Thyroid gland (tissue), 4 donors: ENCODE measurements at regions not wholly inside any gene's neighbourhood (a gene's known extent, or its start where the extent isn't known, plus 50 kb on each side); places are given as distances from the start of the nearest gene placed in this dataset.
"Not testable (repeated sequence)": the region's sequence is repeated elsewhere in the genome, so short reads cannot be mapped to it uniquely, and the experiment has no call there.

Experiments used
- DNase-seq, 2 donors: peaks; one replicate each; pipeline ENCODE4 v3.0.0-alpha.2; 2019
- H3K27ac ChIP-seq, 3 donors: fragments of 200-600 bp; sonication (generic); 1 replicate in 2 of 3; 2 replicates in 1 of 3; pipeline ENCODE4 v1.5.1; 2016 to 2019; ENCODE audit warnings: mild to moderate bottlenecking in 1 of 3, moderate library complexity in 1 of 3
- H3K27me3 ChIP-seq: fragments of 200-600 bp; sonication (generic); one replicate; pipeline ENCODE4 v1.5.1; 2019
- H3K36me3 ChIP-seq, 2 donors: fragments of 200-600 bp; sonication (generic); one replicate each; pipeline ENCODE4 v1.5.1; 2016 to 2019
- H3K4me1 ChIP-seq, 2 donors: fragments of 200-600 bp; sonication (generic); one replicate each; pipeline ENCODE4 v1.5.1; 2017 to 2019
- H3K4me3 ChIP-seq, 3 donors: fragments of 200-600 bp; sonication (generic); replicated peaks in 1 of 3; 1 replicate in 2 of 3; 2 replicates in 1 of 3; pipeline ENCODE4 v1.5.1; 2016; ENCODE audit warnings: mild to moderate bottlenecking in 1 of 3
- H3K9me3 ChIP-seq: fragments of 200-600 bp; sonication (generic); one replicate; pipeline ENCODE4 v1.5.1; 2017
- POLR2A ChIP-seq, 2 donors: fragments of 450-650 bp; IDR thresholded peaks; one replicate each; pipeline ENCODE4 v1.6.1; 2017; ENCODE audit warnings: antibody characterized with exemption in 2 of 2, mild to moderate bottlenecking in 2 of 2, moderate library complexity in 1 of 2
- WGBS, 2 donors: methylation state at CpG; one replicate each; pipeline ENCODE4 v1.1.5; 2017; 5-methylcytosine and 5-hydroxymethylcytosine counted together
- intact Hi-C: fragments of 100-400 bp; cut with DNase I; formaldehyde crosslinking; loops from one replicate; pipeline ENCODE4 v1.15.1; 2023
- TF ChIP-seq, protein P1 (sequence below), 6 experiments: fragments of 200-600 bp in 3 of 6; fragments of 450-650 bp in 3 of 6; sonication (generic) in 3 of 6; IDR thresholded peaks; one replicate each; pipeline ENCODE4 v1.5.1; 2016 to 2019; ENCODE audit warnings: antibody characterized with exemption in 6 of 6, mild to moderate bottlenecking in 2 of 6, inconsistent platforms in 1 of 6, moderate library complexity in 1 of 6

DNA sequence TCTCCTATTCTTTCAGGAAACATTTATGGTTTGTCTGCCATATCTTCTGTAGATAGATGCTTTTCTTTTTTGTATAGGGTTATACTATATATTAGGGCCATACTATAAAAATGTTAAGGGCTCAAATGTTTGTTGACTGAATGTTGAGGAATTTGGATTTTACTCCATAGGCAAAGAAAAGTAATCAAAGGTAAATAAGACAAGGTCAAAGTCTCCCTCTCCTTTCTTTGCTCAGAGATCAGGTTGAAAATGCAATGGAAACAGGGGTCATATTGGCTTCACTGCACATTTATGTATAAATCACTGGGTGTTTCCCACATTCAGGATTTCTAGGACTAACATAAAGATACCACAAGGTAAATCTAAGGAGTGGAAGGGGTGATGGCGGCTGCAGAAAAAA is 291.4 kb upstream of the FZD8 start:
- no peaks in the 10 kb centered on the region for H3K4me1 ChIP-seq
- no peak for DNase-seq
- no peak overlapping the region for H3K27ac ChIP-seq
- no peaks in the 10 kb centered on the region for H3K27me3 ChIP-seq
- no peaks in the 10 kb centered on the region for H3K36me3 ChIP-seq
- intact Hi-C loops: no loop called here
- TF ChIP-seq, protein P1, sequence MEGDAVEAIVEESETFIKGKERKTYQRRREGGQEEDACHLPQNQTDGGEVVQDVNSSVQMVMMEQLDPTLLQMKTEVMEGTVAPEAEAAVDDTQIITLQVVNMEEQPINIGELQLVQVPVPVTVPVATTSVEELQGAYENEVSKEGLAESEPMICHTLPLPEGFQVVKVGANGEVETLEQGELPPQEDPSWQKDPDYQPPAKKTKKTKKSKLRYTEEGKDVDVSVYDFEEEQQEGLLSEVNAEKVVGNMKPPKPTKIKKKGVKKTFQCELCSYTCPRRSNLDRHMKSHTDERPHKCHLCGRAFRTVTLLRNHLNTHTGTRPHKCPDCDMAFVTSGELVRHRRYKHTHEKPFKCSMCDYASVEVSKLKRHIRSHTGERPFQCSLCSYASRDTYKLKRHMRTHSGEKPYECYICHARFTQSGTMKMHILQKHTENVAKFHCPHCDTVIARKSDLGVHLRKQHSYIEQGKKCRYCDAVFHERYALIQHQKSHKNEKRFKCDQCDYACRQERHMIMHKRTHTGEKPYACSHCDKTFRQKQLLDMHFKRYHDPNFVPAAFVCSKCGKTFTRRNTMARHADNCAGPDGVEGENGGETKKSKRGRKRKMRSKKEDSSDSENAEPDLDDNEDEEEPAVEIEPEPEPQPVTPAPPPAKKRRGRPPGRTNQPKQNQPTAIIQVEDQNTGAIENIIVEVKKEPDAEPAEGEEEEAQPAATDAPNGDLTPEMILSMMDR (IDR thresholded peaks at IDR 0.05): no peak
- no peak for TF ChIP-seq POLR2A (IDR thresholded peaks at IDR 0.05)
- WGBS, 2 donors: 85 to 88% methylated on average over 1 of the region's 1 CpG
- no peaks in the 10 kb centered on the region for H3K9me3 ChIP-seq
- H3K4me3 ChIP-seq: no peak overlapping the region

DNA sequence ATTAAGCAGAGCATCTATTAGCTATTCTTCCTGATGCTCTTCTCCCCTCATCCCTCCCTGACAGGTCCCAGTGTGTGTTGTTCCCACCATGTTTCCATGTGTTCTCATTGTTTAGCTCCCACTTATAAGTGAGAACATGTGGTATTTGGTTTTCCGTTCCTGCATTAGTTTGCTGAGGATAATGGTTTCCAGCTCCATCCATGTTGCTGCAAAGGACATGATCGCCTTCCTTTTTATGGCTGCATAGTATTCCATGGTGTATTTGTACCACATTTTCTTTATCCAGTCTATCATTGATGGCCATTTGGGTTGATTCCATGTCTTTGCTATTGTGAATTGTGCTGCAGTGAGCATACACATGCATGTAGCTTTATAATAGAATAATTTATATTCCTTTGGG is 287.9 kb upstream of the FZD8 start:
- H3K4me3 ChIP-seq, H3K27me3 ChIP-seq, H3K9me3 ChIP-seq, DNase-seq, intact Hi-C loops, H3K4me1 ChIP-seq, H3K27ac ChIP-seq, H3K36me3 ChIP-seq: not testable (repeated sequence)
- WGBS, 2 donors: 94 to 98% methylated on average over 2 of the region's 2 CpGs

DNA sequence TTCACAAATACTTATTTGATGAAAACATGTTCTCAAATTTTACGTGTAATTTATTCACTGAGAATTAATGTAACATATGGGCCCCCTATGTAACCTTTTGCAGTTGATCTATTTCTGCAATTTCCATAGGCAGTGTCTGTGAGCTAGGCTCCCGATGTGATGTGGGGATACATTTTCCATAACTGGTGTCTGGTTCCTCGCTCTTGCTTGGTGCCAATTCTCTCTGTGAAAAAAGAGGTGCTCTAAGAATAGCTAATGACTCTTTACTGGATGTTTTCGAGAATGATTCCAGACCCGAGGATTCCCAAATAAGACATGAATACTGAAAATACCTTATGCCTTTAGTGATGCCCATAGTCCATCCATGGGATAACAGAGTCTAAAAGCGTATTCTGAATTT is 286.7 kb upstream of the FZD8 start:
- Histone ChIP-seq H3K9me3 (no peaks in the 10 kb centered on the region), H3K4me1 (no peaks in the 10 kb centered on the region), H3K27ac (no peak overlapping the region), H3K4me3 (no peak overlapping the region), H3K27me3 (no peaks in the 10 kb centered on the region), H3K36me3 (no peaks in the 10 kb centered on the region)
- DNase-seq: no peak
- WGBS, 2 donors: 83 to 88% methylated on average over 6 of the region's 6 CpGs
- intact Hi-C loops: no loop called here
- TF ChIP-seq, protein P1 (IDR thresholded peaks at IDR 0.05): no peak
- no peak for TF ChIP-seq POLR2A (IDR thresholded peaks at IDR 0.05)

DNA sequence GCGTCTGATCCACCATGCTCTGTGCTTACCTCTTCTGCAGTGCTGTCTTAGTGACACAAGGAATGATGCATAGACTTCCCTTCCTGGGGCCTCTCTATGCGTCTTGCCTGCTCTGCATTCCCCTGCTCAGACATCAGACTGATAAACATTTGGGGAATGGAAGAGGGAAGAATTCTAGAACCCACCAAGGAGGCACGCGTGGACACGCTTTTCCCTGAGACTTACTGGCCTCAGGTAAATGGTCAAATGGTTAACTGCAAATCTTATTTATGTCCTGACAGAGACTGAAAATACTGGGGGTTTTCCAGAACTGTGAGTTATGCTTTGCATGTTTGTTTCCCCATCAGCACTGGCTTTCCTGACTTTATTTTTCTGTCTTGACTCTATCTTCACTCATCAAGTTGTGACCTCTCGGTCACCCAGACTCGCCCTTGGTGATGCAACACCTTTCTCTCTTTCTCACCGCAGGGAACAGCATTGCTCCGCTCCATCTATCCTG is 285.9 kb upstream of the FZD8 start:
- Histone ChIP-seq H3K27ac (no peak overlapping the region), H3K9me3 (no peaks in the 10 kb centered on the region), H3K27me3 (no peaks in the 10 kb centered on the region), H3K36me3 (no peaks in the 10 kb centered on the region), H3K4me3 (no peak overlapping the region), H3K4me1 (no peaks in the 10 kb centered on the region)
- WGBS, 2 donors: 97 to 98% methylated on average over 9 of the region's 9 CpGs
- intact Hi-C loops: no loop called here
- no peak for DNase-seq
- TF ChIP-seq, protein P1 (IDR thresholded peaks at IDR 0.05): no peak
- TF ChIP-seq POLR2A (IDR thresholded peaks at IDR 0.05): no peak

DNA sequence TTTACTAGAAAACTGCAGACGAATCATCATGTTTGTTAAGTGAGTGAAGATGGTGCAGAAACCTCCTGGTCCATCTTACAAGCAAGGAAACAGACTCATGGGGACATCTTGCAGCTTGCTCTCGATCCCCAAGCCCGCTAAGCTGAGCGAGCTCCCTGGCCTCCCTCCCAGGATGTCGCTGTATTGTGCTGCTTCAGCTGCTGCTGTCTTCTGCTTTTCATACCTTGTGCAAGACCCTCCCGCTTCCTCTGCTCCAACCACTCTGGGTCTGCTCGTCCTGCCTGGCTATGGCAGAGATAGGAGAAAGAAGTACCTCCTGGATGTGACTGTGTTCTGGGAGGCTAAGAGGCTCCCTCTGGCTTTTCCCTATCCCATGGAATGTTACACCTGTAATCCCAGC is 285.2 kb upstream of the FZD8 start:
- TF ChIP-seq POLR2A (IDR thresholded peaks at IDR 0.05): no peak
- TF ChIP-seq, protein P1 (IDR thresholded peaks at IDR 0.05): no peak
- Histone ChIP-seq H3K27ac (no peak overlapping the region), H3K9me3 (no peaks in the 10 kb centered on the region), H3K27me3 (no peaks in the 10 kb centered on the region), H3K36me3 (no peaks in the 10 kb centered on the region), H3K4me1 (no peaks in the 10 kb centered on the region), H3K4me3 (no peak overlapping the region)
- intact Hi-C loops: no loop called here
- no peak for DNase-seq
- WGBS, 2 donors: 91% methylated on average over 7 of the region's 7 CpGs

DNA sequence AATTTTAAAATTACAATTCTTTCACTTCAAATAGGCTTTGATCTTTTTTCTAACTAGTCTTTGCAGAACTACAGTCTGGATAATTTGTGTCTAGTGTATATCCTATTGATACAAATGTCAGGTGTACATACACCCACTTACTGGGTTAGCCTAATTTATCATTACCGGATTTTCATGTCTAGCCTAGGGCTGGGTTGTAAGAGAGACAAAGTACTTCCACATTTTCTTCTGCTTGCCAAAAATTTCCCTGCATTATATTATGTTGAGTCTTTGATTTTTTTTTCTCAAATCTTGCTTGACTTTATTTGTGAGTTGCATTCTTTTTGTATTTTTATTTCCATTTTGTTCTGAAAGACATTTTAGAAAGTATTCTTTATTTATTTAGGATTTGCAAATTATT is 284.8 kb upstream of the FZD8 start:
- H3K36me3 ChIP-seq: no peaks in the 10 kb centered on the region
- no peaks in the 10 kb centered on the region for H3K4me1 ChIP-seq
- TF ChIP-seq POLR2A (IDR thresholded peaks at IDR 0.05): no peak
- TF ChIP-seq, protein P1 (IDR thresholded peaks at IDR 0.05): no peak
- intact Hi-C loops: no loop called here
- no peak for DNase-seq
- H3K4me3 ChIP-seq: no peak overlapping the region
- 85 to 88% methylated on average over 1 of the region's 1 CpG for WGBS, 2 donors
- no peaks in the 10 kb centered on the region for H3K9me3 ChIP-seq
- no peak overlapping the region for H3K27ac ChIP-seq
- H3K27me3 ChIP-seq: no peaks in the 10 kb centered on the region
